GM12872 (cell line): ENCODE measurements at regions not wholly inside any gene's neighbourhood (a gene's known extent, or its start where the extent isn't known, plus 50 kb on each side); places are given as distances from the start of the nearest gene placed in this dataset.

Source experiments
- CTCF ChIP-seq: IDR thresholded peaks from 3 replicates; pipeline ENCODE4 v1.5.1; 2011; ENCODE audit warnings: low read depth, mild to moderate bottlenecking, low read length, moderate library complexity; ENCODE audit not compliant: insufficient read depth

- TF ChIP-seq CTCF, result no peak
These were observed 690.7 kb downstream of the OLFM4 start for GRCh38 chr13:53719281-53719680.

GRCh38 chr13:53732664-53733063 lies 704.1 kb downstream of the OLFM4 start:
- no peak for TF ChIP-seq CTCF

GRCh38 chr13:53743906-53744305 lies 715.3 kb downstream of the OLFM4 start:
- TF ChIP-seq CTCF, result no peak

- TF ChIP-seq CTCF, result no peak
These were observed 719.2 kb downstream of the OLFM4 start for GRCh38 chr13:53747825-53748224.

- no peak for TF ChIP-seq CTCF
These were observed 720.7 kb downstream of the OLFM4 start for GRCh38 chr13:53749306-53749705.

- TF ChIP-seq CTCF, result no peak
These were observed 730.4 kb downstream of the OLFM4 start for GRCh38 chr13:53759016-53759415.

- TF ChIP-seq CTCF, result no peak
These were observed 747.2 kb downstream of the OLFM4 start for GRCh38 chr13:53775807-53776206.

- no peak for TF ChIP-seq CTCF
These were observed 750.3 kb downstream of the OLFM4 start for GRCh38 chr13:53778937-53779336.
